Esophagus squamous epithelium (tissue), 4 donors: ENCODE measurements at regions not wholly inside any gene's neighbourhood (a gene's known extent, or its start where the extent isn't known, plus 50 kb on each side); places are given as distances from the start of the nearest gene placed in this dataset.

Experiments used
- CTCF ChIP-seq, 6 experiments: fragments of 450-650 bp in 4 of 6; fragments of 200-600 bp in 2 of 6; sonication (generic) in 2 of 6; IDR thresholded peaks; one replicate each; pipeline ENCODE4 v1.5.1; 2016 to 2019; ENCODE audit warnings: antibody characterized with exemption in 6 of 6, mild to moderate bottlenecking in 4 of 6, moderate library complexity in 4 of 6
- POLR2A ChIP-seq, 4 donors: fragments of 450-650 bp; IDR thresholded peaks; one replicate each; pipeline ENCODE4 v1.6.1; 2017; ENCODE audit warnings: antibody characterized with exemption in 4 of 4, mild to moderate bottlenecking in 4 of 4, moderate library complexity in 3 of 4

- TF ChIP-seq CTCF (IDR thresholded peaks at IDR 0.05) (no peak), POLR2A (IDR thresholded peaks at IDR 0.05) (no peak)
These were observed 50.4 kb downstream of the RUSC2 start for GRCh38 chr9:35540315-35540714.
